Gastrocnemius medialis (tissue), 4 donors: ENCODE measurements at regions not wholly inside any gene's neighbourhood (a gene's known extent, or its start where the extent isn't known, plus 50 kb on each side); places are given as distances from the start of the nearest gene placed in this dataset.

Experiments
- ATAC-seq, 2 donors: fragments of 150-250 bp; one replicate each; pipeline ENCODE4 v1.9.1; 2016
- DNase-seq, 2 donors: peaks; one replicate each; pipeline ENCODE4 v3.0.0-alpha.2; 2019
- H3K27ac ChIP-seq, 4 donors: fragments of 200-600 bp; sonication (generic); 1 replicate in 1 of 4; 2 replicates in 3 of 4; pipeline ENCODE4 v1.5.1; 2016 to 2018; ENCODE audit warnings: mild to moderate bottlenecking in 2 of 4, moderate library complexity in 1 of 4
- H3K27me3 ChIP-seq, 3 donors: fragments of 200-600 bp; sonication (generic) in 2 of 3; 1 replicate in 1 of 3; 2 replicates in 2 of 3; pipeline versions ENCODE4 v1.5.1 to v1.6.0; 2016 to 2019; ENCODE audit warnings: mild to moderate bottlenecking in 1 of 3, moderate library complexity in 1 of 3
- H3K36me3 ChIP-seq, 2 donors: fragments of 200-600 bp; sonication (generic) in 1 of 2; one replicate each; pipeline ENCODE4 v1.5.1; 2017 to 2018
- H3K4me1 ChIP-seq, 2 donors: fragments of 200-600 bp; sonication (generic) in 1 of 2; one replicate each; pipeline ENCODE4 v1.5.1; 2016 to 2017; ENCODE audit warnings: mild to moderate bottlenecking in 2 of 2
- H3K4me3 ChIP-seq, 4 donors: fragments of 200-600 bp; sonication (generic) in 3 of 4; 1 replicate in 1 of 4; 2 replicates in 3 of 4; pipeline ENCODE4 v1.5.1; 2016 to 2019; ENCODE audit warnings: mild to moderate bottlenecking in 2 of 4
- H3K9me3 ChIP-seq, 3 donors: fragments of 200-600 bp; sonication (generic) in 2 of 3; 1 replicate in 1 of 3; 2 replicates in 2 of 3; pipeline ENCODE4 v1.5.1; 2016 to 2019
- CTCF ChIP-seq, 5 experiments: fragments of 450-650 bp in 3 of 5; fragments of 200-600 bp in 2 of 5; sonication (generic) in 2 of 5; IDR thresholded peaks in 4 of 5; conservative IDR thresholded peaks in 1 of 5; 1 replicate in 4 of 5; 2 replicates in 1 of 5; pipeline ENCODE4 v1.5.1; 2016 to 2019; ENCODE audit warnings: antibody characterized with exemption in 5 of 5, mild to moderate bottlenecking in 3 of 5, moderate library complexity in 3 of 5
- POLR2A ChIP-seq, 2 donors: fragments of 450-650 bp; IDR thresholded peaks; one replicate each; pipeline ENCODE4 v1.6.1; 2017; ENCODE audit warnings: antibody characterized with exemption in 2 of 2, mild to moderate bottlenecking in 2 of 2, moderate library complexity in 2 of 2
- in situ Hi-C, 4 donors: fragments of 200-750 bp; cut with MboI; loops; one replicate each; pipeline versions ENCODE4 v1.15.0 to v1.8.0; 2017; ENCODE audit warnings: low sequenced_read_pairs in 4 of 4
- intact Hi-C: fragments of 100-400 bp; cut with DNase I; formaldehyde crosslinking; loops from one replicate; pipeline ENCODE4 v1.15.1; 2023; ENCODE audit warnings: low total_unique reads

GRCh38 chr13:104473936-104474335, 1407.7 kb upstream of the SLC10A2 start:
- H3K4me3 ChIP-seq = no peak overlapping the region
- H3K36me3 ChIP-seq = no peaks in the 10 kb centered on the region
- no peaks in the 10 kb centered on the region for H3K27me3 ChIP-seq
- H3K27ac ChIP-seq = no peak overlapping the region
- no peak for ATAC-seq
- DNase-seq = no peak
- no peaks in the 10 kb centered on the region for H3K9me3 ChIP-seq
- no peaks in the 10 kb centered on the region for H3K4me1 ChIP-seq
- intact Hi-C loops = no loop called here
- in situ Hi-C loops = no loop called here
- TF ChIP-seq CTCF (IDR thresholded peaks at IDR 0.05 in 4 of 5, conservative IDR thresholded peaks at IDR 0.05 in 1 of 5) (no peak), POLR2A (IDR thresholded peaks at IDR 0.05) (no peak)

GRCh38 chr13:104466016-104466415, 1399.8 kb upstream of the SLC10A2 start:
- no peak for TF ChIP-seq POLR2A (IDR thresholded peaks at IDR 0.05)
- TF ChIP-seq CTCF (IDR thresholded peaks at IDR 0.05 in 4 of 5, conservative IDR thresholded peaks at IDR 0.05 in 1 of 5) = no peak
- Histone ChIP-seq H3K27me3 (no peaks in the 10 kb centered on the region), H3K27ac (no peak overlapping the region), H3K4me1 (no peaks in the 10 kb centered on the region), H3K36me3 (no peaks in the 10 kb centered on the region), H3K4me3 (no peak overlapping the region), H3K9me3 (no peaks in the 10 kb centered on the region)
- in situ Hi-C loops (no loop called here), intact Hi-C loops (no loop called here)
- no peak for DNase-seq
- no peak for ATAC-seq

DNA sequence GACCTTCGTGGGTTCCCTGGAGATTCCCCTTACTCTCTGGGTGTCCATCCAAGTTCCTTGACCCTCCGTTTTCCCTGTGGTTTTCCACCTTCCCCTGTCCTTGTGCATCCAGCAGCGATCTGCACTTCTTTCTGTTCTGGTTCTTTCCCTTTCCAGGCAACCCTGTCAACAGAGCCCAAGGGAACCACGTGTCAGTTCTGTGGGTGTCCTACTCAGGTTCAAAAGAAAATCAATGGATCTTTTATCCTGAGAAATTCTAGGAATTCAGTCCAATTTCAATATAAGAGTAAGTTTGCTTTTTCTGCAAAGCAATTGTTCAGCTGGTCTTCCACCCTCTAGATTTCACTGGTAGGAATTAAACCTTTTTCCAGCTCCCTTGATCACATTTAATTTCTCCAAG, 1394.8 kb upstream of the SLC10A2 start:
- Histone ChIP-seq H3K36me3 (no peaks in the 10 kb centered on the region), H3K27ac (no peak overlapping the region), H3K4me3 (no peak overlapping the region), H3K4me1 (no peaks in the 10 kb centered on the region), H3K9me3 (no peaks in the 10 kb centered on the region), H3K27me3 (no peaks in the 10 kb centered on the region)
- DNase-seq (no peak), ATAC-seq (no peak)
- intact Hi-C loops (no loop called here), in situ Hi-C loops (no loop called here)
- no peak for TF ChIP-seq CTCF (IDR thresholded peaks at IDR 0.05 in 4 of 5, conservative IDR thresholded peaks at IDR 0.05 in 1 of 5)
- TF ChIP-seq POLR2A (IDR thresholded peaks at IDR 0.05) = no peak

GRCh38 chr13:104460554-104460953, 1394.3 kb upstream of the SLC10A2 start:
- H3K9me3 ChIP-seq = no peaks in the 10 kb centered on the region
- intact Hi-C loops (no loop called here), in situ Hi-C loops (no loop called here)
- no peaks in the 10 kb centered on the region for H3K36me3 ChIP-seq
- no peaks in the 10 kb centered on the region for H3K4me1 ChIP-seq
- no peak for DNase-seq
- H3K27ac ChIP-seq = no peak overlapping the region
- no peaks in the 10 kb centered on the region for H3K27me3 ChIP-seq
- ATAC-seq = no peak
- H3K4me3 ChIP-seq = no peak overlapping the region
- TF ChIP-seq POLR2A (IDR thresholded peaks at IDR 0.05) (no peak), CTCF (IDR thresholded peaks at IDR 0.05 in 4 of 5, conservative IDR thresholded peaks at IDR 0.05 in 1 of 5) (no peak)

DNA sequence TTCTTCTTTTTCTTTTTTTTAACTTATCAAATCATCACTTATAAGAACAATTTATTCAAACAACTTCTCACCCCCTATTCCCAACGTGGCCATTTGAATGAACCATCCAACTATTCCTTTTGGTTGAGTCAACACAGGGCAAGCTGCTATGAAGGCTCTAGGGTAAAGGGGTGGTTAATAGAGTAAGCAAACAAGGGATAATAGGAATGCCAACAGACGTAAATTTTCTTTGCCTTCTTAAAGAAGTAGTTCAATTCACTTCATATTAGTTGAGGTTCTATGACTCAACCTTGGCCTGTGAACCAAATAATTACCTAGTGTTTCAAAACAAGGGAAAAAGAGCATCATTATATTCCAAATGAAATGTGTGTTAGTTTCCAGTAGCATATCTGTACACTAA, 1383.8 kb upstream of the SLC10A2 start:
- DNase-seq (no peak), ATAC-seq (no peak)
- H3K4me1 ChIP-seq = no peaks in the 10 kb centered on the region
- no peak overlapping the region for H3K27ac ChIP-seq
- H3K27me3 ChIP-seq = no peaks in the 10 kb centered on the region
- H3K4me3 ChIP-seq = no peak overlapping the region
- in situ Hi-C loops = no loop called here
- H3K9me3 ChIP-seq = no peaks in the 10 kb centered on the region
- intact Hi-C loops = no loop called here
- no peaks in the 10 kb centered on the region for H3K36me3 ChIP-seq
- TF ChIP-seq CTCF (IDR thresholded peaks at IDR 0.05 in 4 of 5, conservative IDR thresholded peaks at IDR 0.05 in 1 of 5) = no peak
- TF ChIP-seq POLR2A (IDR thresholded peaks at IDR 0.05) = no peak
